ENCODE measurements at regions not wholly inside any gene's neighbourhood (a gene's known extent, or its start where the extent isn't known, plus 50 kb on each side); places are given as distances from the start of the nearest gene placed in this dataset.
"Not testable (repeated sequence)": the region's sequence is repeated elsewhere in the genome, so short reads cannot be mapped to it uniquely, and the experiment has no call there.

DNA sequence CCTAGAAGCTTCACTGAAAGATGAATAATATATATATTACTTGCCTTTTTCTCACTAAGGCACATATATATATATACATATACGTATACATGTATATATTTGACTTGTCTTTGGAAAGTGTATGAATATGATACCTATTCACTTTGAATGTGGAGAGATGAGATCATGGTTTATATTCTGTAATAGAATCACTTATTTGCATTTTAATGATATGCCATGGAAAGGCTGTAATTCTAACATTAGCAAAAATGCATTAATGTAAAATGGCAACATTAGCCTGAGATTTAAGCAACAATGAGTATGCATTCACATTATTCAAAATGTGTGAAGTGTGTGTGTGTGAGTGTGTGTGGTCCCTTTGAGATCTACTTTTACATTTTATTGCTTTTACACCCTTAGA is 54.5 kb upstream of the PRKD1 start:
- DNase-seq, result no peak

DNA sequence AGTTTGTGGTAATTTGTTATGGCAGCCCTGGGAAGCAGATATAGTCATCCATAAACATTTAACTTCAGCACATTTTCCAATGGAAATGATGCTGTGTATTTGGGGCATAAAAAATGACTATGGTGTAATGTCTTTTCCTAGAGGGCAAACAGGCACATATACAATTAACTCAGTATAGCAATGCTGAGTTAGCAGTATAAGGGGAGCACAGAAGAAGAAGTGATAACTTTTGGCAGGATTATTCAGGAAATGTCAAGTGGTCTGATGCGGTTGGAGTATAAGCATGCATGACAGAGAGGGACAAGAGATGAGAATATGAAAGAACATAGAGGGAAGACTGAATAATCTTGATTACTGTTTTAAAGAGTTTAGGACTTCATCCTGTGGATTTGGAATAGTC is 55.3 kb upstream of the PRKD1 start:
- no peak for DNase-seq

DNA sequence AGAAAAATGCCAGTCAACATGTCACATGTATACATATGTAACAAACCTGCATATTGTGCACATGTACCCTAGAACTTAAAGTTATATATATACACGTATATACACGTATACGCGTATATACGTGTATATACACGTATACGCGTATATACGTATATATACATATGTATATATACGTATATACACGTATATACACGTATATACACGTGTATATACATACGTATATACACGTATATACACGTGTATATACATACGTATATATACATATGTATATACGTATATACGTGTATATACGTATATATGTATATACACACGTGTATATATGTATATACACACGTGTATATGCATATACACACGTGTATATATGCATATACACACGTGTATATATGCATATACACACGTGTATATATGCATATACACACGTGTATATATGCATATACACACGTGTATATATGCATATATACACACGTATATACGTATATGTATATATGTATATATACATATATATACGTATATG is 62.8 kb upstream of the PRKD1 start:
- DNase-seq, result not testable (repeated sequence)

DNA sequence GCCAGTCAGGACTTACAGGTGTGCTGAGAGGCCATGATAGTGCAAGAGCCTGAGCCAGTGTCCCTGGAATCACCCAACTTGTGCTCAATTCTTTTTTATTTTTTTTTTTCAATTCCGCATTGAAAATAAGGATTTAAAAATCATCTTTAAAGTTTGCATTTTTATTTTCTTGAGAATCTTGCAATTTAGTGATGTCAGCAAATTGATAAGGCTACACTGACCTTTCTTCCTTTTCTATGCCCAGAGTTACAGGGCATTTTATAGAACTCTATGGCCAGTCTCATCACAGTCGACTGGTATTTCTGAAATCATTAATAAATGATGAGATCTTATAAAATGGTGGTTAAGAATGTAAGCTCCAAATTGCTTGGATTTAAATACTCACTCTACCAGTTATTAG is 63.3 kb upstream of the PRKD1 start:
- no peak for DNase-seq

DNA sequence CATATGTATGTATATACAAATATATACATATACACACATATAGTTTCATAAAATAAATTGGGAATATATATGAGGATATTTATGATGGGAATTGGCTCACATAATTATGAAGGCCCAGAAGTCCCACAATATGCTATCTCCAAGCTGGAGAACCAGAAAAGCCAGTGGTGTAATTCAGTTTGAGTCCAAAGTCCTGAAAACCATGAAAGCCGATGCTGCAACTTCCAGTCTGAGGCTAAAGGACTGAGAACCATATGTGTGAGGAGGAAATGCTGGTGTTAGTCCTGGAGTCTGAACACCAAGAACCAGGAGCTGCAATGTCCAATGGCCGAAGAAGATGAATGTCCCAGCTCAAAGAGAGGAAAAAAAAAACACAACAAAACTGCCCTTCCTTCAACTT is 65.5 kb upstream of the PRKD1 start:
- DNase-seq, result no peak

DNA sequence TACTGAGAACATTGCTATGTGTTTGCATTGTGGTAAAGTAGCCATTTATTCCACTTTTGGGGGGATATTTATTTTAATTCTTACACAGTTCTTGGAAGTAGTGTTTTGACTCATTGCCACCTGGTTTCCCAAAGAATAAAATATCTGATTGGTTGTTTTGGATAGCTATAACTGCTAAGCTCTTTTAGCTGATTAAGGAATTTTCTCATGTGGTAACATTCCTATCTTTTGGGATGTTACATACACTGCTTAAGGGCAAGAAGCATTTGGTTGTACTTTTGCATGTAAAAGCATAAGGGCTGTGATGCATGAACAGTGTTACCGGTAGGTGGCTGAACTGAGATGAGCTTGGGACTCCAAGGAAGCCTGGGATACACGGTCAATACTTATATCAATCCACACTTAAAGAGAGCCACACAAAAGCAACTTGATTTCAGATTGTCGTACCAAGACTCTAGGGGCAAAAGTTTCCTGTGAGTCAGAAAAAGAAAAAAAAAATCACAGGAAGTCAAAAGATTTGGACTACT is 71.4 kb upstream of the PRKD1 start:
- no peak for DNase-seq

DNA sequence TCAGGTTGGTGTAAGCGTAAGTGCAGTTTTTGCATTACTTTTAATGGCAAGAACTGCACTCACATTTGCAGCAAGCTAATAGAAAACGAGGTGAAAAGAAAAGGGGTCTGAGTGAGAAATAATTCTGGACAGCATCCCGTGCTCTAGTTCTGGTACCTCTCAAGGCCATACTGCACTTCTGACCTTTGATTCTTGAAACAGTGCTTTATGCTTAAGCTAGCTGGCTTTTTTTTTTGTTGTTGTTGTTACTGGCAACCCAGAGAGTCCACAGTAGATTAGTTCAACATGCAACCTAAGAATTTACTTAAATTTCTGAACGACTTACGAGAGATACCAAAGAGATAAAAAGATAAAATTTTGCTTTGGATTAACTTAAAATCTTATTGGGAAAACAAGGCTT is 75.2 kb upstream of the PRKD1 start:
- DNase-seq, result no peak

DNA sequence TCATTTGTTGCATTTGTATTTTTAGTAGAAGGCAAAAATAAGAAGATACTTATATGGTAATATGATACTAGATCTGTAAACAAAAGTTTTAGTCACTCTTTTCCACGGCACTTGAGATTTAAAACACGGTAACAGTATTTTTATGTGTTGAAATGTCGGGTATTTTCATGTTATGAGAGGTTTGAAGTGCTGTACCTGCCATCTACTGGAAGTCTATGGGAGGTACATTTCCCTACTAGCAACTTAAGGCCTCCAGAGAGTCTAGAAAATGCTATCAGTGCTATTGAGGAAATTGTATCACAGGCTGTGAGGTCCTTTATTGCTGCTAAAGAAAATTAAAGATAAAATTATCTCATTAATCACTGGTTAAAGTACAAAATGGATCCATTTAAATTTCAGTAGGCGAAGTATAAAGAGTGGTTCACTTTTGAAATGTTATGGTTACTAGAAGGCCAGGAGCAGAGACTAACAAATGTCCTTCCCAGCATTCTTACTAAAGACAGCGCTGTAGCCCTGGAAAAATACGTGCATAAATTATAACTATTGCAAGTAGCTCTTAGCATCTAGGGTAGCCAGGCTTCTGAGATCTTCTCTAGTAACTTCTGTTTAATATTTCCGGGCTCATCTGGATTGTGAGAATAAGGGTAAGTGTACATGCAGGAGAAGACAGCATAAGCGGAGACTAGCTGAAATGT is 77.6 kb upstream of the PRKD1 start:
- peak; percentile 35 for DNase-seq

DNA sequence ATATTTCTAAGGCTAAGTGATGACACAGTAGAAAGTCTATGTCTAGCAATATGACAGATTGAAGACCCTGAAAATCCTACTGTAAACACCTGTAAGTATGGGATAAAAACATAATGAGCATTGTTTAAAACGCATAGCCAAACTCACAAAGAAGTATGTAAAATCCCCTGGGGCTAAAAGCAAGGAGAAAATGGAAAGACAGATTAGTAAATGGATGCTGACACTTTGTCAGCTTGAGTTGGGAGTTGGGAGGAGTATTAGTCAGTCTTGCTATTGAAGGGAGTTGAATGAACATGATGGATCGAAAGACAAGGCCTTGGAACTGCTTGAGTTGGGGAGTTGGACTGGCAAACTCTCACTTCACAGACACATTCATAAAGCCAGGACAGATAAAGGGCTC is 79.0 kb upstream of the PRKD1 start:
- DNase-seq, result no peak

DNA sequence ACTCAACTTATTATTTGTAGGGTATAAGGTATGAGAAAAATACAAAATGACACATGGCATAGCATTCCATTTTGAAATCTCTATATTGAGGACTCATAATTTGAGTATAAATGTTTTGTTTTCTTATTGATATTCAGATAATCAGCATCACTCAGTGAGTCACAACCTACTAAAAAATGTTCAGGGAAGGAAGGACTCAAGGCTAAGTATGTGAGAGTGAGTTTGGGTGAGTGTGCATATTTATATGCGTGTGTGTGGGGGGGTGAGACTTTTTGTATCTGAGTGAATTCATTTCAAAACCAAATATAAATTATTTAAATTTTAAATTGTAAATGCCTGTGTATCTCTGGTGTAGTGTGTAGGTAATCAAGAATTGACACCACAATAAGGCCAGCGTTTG is 87.8 kb upstream of the PRKD1 start:
- no peak for DNase-seq

DNA sequence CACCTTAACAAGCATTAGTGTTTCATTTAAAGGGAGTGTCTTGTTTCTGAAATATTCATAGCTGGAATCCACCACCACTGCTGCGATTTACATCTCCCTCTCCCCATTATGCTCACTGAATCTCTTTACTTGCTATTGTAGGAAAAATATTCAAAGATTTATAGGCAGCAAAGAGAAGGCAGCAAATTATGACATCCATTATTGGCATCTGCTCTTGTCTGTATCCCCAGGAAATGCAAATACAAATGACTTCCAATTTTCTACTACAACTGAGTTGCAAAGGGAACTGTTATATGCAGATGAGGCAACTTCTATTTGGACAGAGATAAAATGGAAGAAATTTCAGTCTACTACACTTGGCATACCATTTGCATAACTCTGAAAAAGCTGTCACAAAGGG is 88.4 kb upstream of the PRKD1 start:
- DNase-seq, result no peak

DNA sequence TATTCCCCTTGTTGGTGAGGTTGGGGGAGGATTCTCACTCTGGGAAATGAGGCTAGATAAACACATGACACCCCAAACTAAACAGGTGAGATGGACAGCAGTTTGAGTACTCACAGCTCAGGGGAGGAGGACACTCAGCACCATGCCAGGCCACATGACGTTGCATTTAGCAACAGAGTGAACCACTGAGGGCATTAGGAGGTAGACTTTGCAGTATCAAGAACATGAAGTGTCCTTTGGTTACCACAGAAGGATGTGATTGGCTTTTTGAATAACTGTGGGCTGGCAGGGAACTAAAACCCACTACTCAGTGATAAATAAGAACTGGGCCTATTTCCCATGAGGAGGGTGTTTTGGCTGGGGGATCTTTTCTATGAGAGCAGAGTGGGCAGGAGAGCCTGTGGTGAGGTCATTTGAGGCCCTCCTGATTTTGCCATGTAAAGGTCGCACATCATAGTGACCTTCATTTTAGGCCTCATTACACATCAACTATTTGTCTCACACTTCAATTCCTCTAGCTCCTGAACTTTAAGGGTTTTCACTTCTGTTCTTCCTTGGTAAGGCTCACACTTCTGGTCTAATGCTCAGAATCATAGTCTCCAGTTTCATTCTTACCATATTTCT is 89.8 kb upstream of the PRKD1 start:
- DNase-seq, result no peak

DNA sequence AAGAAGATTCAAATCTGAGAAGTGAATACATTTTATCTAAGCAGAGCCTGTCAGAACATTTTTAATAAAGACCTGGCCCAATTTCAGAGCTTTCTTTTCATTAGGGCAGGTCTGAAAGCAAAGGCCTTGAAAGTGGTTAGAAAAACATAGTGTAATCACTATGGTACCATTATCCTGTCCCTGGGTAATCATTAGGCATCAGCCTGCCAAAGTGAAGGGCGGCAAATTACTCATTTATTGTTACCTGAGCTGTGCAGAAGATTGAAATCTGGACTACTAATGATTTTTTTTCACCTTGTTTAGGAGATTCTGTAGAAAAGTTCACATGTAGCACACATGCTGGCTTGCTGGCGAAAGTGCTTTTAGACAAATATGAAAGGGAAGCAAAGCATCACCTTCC is 92.6 kb upstream of the PRKD1 start:
- no peak for DNase-seq

DNA sequence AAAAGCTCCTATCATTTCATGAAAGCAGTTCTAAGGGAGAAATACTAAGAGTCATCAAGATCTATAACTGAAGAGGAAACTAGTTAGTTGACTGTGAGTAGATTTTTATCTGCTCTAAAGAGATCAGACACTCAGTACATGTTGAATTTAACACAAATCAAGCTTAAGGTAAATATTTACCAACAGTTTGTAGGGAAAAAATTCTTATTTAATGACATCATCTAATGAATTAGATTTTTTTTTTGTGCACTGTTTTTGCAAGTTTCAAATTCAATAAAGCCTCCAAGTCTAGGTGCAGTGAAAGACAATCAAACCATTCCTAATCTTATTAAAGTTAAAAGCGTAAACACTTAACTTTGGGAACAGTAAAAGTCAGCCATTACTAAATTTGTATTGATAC is 93.0 kb upstream of the PRKD1 start:
- DNase-seq, result no peak

DNA sequence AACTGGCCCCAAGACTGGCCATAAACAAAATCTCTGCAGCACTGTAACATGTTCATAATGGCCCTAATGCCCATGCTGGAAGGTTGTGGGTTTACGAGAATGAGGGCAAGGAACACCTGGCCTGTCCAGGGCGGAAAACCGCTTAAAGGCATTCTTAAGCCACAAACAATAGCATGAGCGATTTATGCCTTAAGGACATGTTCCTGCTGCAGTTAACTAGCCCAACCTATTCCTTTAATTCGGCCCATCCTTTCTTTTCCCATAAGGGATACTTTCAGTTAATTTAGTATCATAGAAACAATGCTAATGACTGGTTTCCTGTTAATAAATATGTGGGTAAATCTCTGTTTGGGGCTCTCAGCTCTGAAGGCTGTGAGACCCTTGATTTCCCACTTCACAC is 95.7 kb upstream of the PRKD1 start:
- DNase-seq, result not testable (repeated sequence)

DNA sequence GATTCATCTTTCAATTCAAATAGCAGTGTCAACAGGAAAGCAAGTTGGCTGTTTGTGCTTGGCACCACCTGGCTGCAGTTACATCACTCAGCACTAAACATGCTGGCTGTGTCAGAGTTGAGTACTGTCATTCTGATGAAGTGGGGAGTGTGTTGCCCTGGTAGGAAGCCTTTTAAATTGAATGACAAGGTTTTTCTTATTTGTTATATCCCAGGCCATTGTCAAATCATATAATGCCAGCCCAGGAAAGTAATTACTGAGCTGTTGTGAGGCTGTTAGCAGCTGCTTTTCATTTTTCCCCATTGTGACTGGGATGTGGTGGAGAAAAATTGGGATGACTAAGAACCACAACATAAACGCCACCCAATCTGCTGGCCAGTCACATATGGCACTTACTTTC is 106.5 kb upstream of the PRKD1 start:
- no peak for DNase-seq

DNA sequence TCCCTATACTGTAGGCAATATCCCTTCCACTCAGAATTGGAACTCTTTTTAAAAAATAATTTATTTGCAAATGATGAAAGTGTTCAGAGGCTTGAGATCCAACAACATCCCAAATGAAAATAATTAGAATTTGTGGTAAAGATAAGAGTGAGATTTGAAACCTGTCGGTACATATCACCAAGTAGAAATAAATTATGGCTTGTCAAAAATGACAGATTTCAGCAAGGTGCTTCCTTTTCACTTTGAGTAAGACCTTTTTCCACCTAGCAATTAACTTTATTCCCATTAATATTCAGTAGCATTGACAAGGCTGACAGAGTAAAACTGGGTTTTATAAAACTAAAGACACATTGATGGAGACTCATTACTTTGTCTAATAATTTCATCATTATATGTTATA is 107.7 kb upstream of the PRKD1 start:
- DNase-seq, result no peak

DNA sequence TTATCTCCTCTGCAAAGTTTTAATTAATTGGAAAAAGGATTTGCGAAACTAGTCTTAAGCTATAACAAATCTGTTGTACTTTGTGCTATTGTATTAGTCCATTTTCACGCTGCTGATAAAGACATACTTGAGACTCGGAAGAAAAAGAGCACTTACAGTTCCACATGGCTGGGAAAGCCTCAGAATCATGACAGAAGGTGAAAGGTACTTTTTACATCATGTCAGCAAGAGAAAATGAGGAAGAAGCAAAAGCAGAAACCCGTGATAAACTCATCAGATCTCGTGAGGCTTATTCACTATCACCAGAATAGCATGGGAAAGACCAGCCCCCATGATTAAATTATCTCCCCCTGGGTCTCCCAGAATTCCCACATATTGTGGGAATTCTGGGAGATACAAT is 118.1 kb upstream of the PRKD1 start:
- DNase-seq, result no peak

DNA sequence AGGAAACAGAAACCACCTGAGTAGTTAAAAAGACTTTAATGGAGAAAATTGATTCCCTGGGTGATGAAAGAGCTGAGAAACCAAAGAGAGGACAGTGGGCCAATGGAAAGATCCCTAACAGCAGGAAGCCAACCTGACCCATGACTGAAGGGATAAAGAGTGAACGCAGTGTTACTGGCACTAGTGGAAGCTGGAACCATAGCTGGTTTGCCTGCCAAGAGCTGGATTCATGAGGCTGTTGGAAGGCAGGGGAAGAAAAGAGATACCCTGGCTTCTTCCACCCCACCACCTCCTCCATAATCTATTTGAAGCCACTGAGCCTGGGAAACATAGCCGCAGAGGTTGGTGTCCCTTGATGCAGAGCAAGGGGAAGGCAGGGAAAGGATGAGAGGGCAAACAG is 125.5 kb upstream of the PRKD1 start:
- peak; percentile 17 for DNase-seq

DNA sequence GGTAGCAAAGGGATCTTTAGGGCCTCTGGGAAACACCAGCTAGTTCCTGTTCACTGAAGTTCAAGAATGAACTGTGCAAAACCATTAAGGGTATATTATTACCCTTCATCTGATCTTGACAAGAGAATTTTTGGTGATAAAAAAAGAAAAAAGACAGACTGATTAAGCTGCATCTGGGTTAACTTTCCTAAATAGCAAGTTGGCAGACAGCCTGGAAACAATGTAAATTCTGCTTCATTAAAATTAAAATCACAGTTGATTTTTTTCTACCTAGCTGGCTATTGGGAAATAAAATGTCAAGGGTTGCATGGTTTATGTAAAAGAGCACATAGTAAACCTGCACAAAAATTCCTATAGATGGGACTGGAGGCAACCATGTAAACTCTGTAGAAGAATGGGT is 126.6 kb upstream of the PRKD1 start:
- DNase-seq, result no peak

DNA sequence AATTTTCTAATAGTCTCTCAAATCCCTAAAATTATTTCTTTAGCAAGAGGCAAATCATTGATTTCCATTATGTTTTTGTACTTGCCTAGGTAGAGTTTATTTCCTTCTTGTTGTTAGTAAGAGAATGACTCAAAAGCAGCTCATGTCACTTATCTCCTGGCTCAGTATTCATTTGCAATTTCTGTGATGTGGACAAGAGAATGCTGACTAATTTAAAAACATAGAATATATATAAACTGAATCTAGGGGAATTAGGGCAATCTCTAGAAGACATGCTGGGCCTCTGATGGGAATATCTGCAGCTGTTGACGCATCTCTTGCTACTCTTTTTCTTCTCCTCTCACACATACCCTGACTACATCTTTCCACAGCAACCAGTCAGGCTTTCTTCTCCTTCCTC is 130.8 kb upstream of the PRKD1 start:
- no peak for DNase-seq

DNA sequence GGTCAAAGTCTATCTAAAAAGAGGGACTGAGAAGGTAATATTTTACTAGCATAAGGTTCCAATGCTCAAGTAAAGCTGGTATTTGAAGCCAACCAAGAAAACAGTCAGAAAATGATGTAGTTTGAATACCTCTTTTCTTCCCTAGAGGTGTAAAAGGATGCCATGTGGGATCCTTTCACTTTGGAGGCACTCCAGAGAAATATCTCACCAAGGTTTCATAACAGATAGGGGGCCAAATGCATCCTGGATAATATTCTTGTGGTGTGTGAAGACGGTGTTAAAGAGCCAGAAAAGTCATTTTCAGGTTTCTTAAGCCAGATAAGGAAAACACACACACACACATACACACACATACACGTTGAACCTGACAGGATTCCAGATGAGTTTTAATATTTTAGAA is 136.1 kb upstream of the PRKD1 start:
- no peak for DNase-seq

DNA sequence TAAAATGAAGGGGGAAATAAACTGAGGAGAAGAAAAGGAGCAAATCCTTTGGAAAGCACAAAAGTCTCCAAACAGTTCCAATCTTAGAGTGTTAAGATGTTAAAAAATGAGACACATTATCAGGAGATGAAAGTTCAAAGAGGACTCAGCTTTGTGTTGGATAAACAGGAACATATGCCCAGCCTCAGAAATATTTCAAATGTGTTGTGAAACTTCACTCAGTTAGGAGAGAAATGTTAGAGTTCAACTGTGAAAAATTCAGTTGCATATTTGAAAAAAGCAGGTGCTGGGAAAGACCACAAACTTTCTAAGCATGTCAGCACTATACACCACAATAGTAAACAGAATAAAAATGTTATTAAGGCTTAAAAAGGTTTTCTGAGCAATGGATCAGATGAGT is 136.8 kb upstream of the PRKD1 start:
- no peak for DNase-seq

DNA sequence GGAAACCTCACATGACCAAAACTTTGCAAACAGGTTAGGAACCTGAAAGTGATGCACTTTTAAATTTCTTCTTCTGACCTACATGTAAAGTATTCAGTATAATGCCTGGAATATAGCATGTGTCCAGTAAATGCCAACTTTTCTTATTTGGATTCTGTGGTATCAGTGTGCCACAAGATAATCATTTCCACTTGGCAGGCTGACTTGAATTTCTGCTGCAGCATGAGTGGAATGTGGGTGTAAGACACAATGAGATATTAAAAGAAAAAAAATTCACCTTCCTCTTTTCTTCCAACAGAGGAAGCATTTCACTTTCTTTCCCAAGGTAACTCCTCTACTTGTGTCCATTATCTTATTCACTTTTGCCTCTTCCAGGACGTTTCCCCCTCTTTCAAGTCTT is 141.9 kb upstream of the PRKD1 start:
- DNase-seq, result no peak

DNA sequence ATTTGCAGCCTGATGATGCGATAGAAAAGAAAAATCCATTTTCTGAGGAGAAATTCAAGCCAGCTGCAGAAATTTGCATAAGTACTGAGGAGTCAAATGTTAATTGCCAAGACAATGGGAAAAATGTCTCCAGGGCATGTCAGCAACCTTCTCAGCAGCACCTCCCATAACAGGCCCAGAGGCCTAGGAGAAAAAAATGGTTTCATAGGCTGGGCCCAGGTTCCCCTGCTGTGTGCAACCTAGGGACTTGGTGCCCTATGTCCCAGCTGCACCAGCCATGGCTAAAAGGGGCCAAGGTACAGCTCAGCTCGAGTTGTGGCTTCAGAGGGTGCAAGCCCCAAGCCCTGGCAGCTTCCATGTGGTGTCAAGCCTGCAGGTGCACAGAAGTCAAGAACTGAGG is 144.8 kb upstream of the PRKD1 start:
- DNase-seq, result not testable (repeated sequence)

Data from midbrain (tissue), 1 donor.